SK-N-SH treated with all-trans-retinoic acid at 6 μM for 48 hours (cell line): ENCODE measurements at regions not wholly inside any gene's neighbourhood (a gene's known extent, or its start where the extent isn't known, plus 50 kb on each side); places are given as distances from the start of the nearest gene placed in this dataset.

Source experiments
- ATAC-seq: fragments of 200-7000 bp; cut with Tn5 transposase; 3 replicates; pipeline ENCODE4 v1.9.1; 2020; ENCODE audit warnings: mild to moderate bottlenecking, moderate library complexity
- ARNTL ChIP-seq: fragments of 450-650 bp; formaldehyde crosslinking; IDR thresholded peaks from 2 replicates; pipeline ENCODE4 v1.5.0; 2020; ENCODE audit warnings: low read depth, mild to moderate bottlenecking, moderate library complexity, borderline replicate concordance
- BACH2 ChIP-seq: fragments of 250-450 bp; sonication (Bioruptor Pico); IDR thresholded peaks from 2 replicates; pipeline ENCODE4 v1.9.0; 2021; ENCODE audit warnings: mild to moderate bottlenecking, borderline replicate concordance
- CSDC2 ChIP-seq: fragments of 250-450 bp; sonication (Bioruptor Pico); IDR thresholded peaks from 2 replicates; pipeline ENCODE4 v1.5.0; 2020; ENCODE audit warnings: mild to moderate bottlenecking, moderate library complexity
- ESRRG ChIP-seq: fragments of 250-450 bp; sonication (Bioruptor Pico); IDR thresholded peaks from 2 replicates; pipeline ENCODE4 v1.6.1; 2021; ENCODE audit warnings: mild to moderate bottlenecking
- ISL1 ChIP-seq: fragments of 250-450 bp; sonication (Bioruptor Pico); IDR thresholded peaks from 2 replicates; pipeline ENCODE4 v2.1.2; 2022; ENCODE audit warnings: mild to moderate bottlenecking, moderate library complexity
- OSR1 ChIP-seq: fragments of 250-450 bp; sonication (Bioruptor Pico); IDR thresholded peaks from 2 replicates; pipeline ENCODE4 v1.8.0; 2022; ENCODE audit warnings: moderate library complexity, mild to moderate bottlenecking, inconsistent platforms
- PPARA ChIP-seq: fragments of 250-450 bp; sonication (Bioruptor Pico); IDR thresholded peaks from 2 replicates; pipeline ENCODE4 v1.5.0; 2020; ENCODE audit warnings: mild to moderate bottlenecking, borderline replicate concordance
- RARB ChIP-seq: fragments of 250-450 bp; sonication (Bioruptor Pico); IDR thresholded peaks from 2 replicates; pipeline ENCODE4 v1.8.0; 2021; ENCODE audit warnings: mild to moderate bottlenecking, moderate library complexity
- TCF4 ChIP-seq: fragments of 250-450 bp; sonication (Bioruptor Pico); IDR thresholded peaks from 2 replicates; pipeline ENCODE4 v1.8.0; 2021; ENCODE audit warnings: mild to moderate bottlenecking, moderate library complexity, borderline replicate concordance
- TOX ChIP-seq: fragments of 250-450 bp; sonication (Bioruptor Pico); IDR thresholded peaks from 2 replicates; pipeline ENCODE4 v1.8.0; 2021; ENCODE audit warnings: mild to moderate bottlenecking, moderate library complexity, borderline replicate concordance
- ZC3H10 ChIP-seq: fragments of 250-450 bp; sonication (Bioruptor Pico); IDR thresholded peaks from 2 replicates; pipeline ENCODE4 v1.5.1; 2021; ENCODE audit warnings: mild to moderate bottlenecking, moderate library complexity
- ZFP3 ChIP-seq: fragments of 250-450 bp; sonication (Bioruptor Pico); IDR thresholded peaks from 2 replicates; pipeline ENCODE4 v1.5.0; 2020; ENCODE audit warnings: mild to moderate bottlenecking, moderate library complexity
- ZFP30 ChIP-seq: fragments of 450-650 bp; formaldehyde crosslinking; IDR thresholded peaks from 2 replicates; pipeline ENCODE4 v1.5.0; 2022; ENCODE audit warnings: mild to moderate bottlenecking, moderate library complexity
- ZNF565 ChIP-seq: fragments of 450-650 bp; formaldehyde crosslinking; conservative IDR thresholded peaks from 2 replicates; pipeline ENCODE4 v1.5.0; 2020; ENCODE audit warnings: low read depth, mild to moderate bottlenecking, moderate library complexity
- ZNF70 ChIP-seq: fragments of 450-650 bp; formaldehyde crosslinking; IDR thresholded peaks from 2 replicates; pipeline ENCODE4 v1.5.0; 2020; ENCODE audit warnings: mild to moderate bottlenecking, moderate library complexity
- ZNF8 ChIP-seq: fragments of 450-650 bp; formaldehyde crosslinking; IDR thresholded peaks from 2 replicates; pipeline ENCODE4 v1.5.0; 2020; ENCODE audit warnings: mild to moderate bottlenecking, moderate library complexity
- TF ChIP-seq, protein P1 (sequence below): fragments of 250-450 bp; sonication (Bioruptor Pico); IDR thresholded peaks from 2 replicates; pipeline ENCODE4 v1.5.1; 2020; ENCODE audit warnings: low read depth, mild to moderate bottlenecking, moderate library complexity
- TF ChIP-seq, protein P2 (sequence below): fragments of 250-450 bp; sonication (Bioruptor Pico); IDR thresholded peaks from 2 replicates; pipeline ENCODE4 v1.5.0; 2020; ENCODE audit warnings: mild to moderate bottlenecking, moderate library complexity
- TF ChIP-seq, protein P3 (sequence below): fragments of 250-450 bp; sonication (Bioruptor Pico); IDR thresholded peaks from 2 replicates; pipeline ENCODE4 v1.8.0; 2021; ENCODE audit warnings: low read depth, mild to moderate bottlenecking, moderate library complexity, borderline replicate concordance
- TF ChIP-seq, protein P4 (sequence below): fragments of 250-450 bp; sonication (Bioruptor Pico); IDR thresholded peaks from 2 replicates; pipeline ENCODE4 v1.5.1; 2021; ENCODE audit warnings: mild to moderate bottlenecking, moderate library complexity
- TF ChIP-seq, protein P5 (sequence below): fragments of 250-450 bp; sonication (Bioruptor Pico); IDR thresholded peaks from 2 replicates; pipeline ENCODE4 v1.8.0; 2020; ENCODE audit warnings: mild to moderate bottlenecking, moderate library complexity, borderline replicate concordance

DNA sequence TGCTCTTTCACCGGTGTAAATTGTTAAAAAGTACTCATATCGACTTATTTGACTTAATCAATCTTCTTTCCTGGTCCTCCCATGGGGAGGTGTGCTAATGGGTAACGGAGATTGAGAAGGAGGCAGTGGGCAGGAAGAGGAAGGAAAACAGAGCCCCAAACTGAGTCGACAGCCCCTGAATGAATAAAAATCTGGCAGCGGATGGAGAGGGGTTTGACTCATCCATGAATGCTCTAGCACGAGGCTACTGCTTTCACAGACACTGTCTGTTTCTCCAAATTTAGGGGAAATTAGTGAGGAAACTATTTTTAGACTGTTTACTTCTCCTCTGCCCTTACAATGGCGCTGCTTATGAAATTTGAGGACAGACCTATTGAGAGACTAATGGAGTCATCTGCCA, 142.2 kb upstream of the ATXN1 start (continued):
- TF ChIP-seq ZNF565 (CRISPR knock-in tag): no peak
- no peak for TF ChIP-seq ZC3H10 (CRISPR knock-in tag)
- no peak for TF ChIP-seq TOX (CRISPR knock-in tag)
- no peak for TF ChIP-seq ARNTL (CRISPR knock-in tag)

DNA sequence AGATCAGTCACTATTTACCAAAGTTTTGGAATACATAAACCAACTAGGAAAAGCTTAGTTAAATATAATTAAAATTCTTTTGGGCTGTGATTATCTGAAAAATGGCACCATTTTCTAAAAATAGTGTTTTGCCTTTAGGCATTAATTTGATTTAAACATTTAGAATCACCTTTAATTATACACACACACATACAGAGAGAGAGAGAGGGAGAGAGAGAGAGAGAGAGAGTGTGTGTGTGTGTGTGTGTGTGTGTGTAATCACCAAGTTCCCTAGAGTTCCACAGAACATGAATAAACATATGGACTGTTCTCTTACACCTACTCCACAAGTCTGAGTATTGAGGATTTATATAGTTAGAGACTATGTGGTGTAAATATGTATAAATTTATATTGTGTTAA, 141.2 kb upstream of the ATXN1 start:
- ATAC-seq: no peak

DNA sequence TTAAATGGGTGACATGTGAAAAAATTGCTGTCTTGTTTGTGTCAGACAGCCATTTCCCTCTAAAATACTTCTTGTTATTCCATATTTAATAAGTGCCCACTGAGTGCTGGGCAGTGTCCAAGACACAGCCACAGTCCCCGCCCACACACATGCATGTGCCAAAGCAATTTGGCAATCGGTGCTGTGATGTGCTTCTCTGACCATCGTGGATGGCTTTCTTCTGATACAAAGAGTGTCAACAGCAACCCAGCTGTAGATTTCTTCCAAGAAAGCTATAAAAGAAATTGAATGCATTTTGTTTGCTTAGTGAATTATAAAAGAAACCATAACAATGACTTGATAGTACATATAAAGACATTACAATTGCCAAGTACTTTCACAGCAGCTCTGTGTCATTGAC, 140.5 kb upstream of the ATXN1 start:
- ATAC-seq: peak; percentile 85
- TF ChIP-seq ZNF70 (CRISPR knock-in tag): no peak
- no peak for TF ChIP-seq BACH2
- no peak for TF ChIP-seq PPARA (CRISPR knock-in tag)
- TF ChIP-seq, protein P1, sequence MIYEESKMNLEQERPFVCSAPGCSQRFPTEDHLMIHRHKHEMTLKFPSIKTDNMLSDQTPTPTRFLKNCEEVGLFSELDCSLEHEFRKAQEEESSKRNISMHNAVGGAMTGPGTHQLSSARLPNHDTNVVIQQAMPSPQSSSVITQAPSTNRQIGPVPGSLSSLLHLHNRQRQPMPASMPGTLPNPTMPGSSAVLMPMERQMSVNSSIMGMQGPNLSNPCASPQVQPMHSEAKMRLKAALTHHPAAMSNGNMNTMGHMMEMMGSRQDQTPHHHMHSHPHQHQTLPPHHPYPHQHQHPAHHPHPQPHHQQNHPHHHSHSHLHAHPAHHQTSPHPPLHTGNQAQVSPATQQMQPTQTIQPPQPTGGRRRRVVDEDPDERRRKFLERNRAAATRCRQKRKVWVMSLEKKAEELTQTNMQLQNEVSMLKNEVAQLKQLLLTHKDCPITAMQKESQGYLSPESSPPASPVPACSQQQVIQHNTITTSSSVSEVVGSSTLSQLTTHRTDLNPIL (CRISPR knock-in tag): no peak
- TF ChIP-seq, protein P2, sequence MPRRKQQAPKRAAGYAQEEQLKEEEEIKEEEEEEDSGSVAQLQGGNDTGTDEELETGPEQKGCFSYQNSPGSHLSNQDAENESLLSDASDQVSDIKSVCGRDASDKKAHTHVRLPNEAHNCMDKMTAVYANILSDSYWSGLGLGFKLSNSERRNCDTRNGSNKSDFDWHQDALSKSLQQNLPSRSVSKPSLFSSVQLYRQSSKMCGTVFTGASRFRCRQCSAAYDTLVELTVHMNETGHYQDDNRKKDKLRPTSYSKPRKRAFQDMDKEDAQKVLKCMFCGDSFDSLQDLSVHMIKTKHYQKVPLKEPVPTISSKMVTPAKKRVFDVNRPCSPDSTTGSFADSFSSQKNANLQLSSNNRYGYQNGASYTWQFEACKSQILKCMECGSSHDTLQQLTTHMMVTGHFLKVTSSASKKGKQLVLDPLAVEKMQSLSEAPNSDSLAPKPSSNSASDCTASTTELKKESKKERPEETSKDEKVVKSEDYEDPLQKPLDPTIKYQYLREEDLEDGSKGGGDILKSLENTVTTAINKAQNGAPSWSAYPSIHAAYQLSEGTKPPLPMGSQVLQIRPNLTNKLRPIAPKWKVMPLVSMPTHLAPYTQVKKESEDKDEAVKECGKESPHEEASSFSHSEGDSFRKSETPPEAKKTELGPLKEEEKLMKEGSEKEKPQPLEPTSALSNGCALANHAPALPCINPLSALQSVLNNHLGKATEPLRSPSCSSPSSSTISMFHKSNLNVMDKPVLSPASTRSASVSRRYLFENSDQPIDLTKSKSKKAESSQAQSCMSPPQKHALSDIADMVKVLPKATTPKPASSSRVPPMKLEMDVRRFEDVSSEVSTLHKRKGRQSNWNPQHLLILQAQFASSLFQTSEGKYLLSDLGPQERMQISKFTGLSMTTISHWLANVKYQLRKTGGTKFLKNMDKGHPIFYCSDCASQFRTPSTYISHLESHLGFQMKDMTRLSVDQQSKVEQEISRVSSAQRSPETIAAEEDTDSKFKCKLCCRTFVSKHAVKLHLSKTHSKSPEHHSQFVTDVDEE: no peak
- no peak for TF ChIP-seq ZC3H10 (CRISPR knock-in tag)
- no peak for TF ChIP-seq TCF4 (CRISPR knock-in tag)
- TF ChIP-seq ZFP3: no peak
- TF ChIP-seq ESRRG (CRISPR knock-in tag): no peak
- TF ChIP-seq ARNTL (CRISPR knock-in tag): no peak
- no peak for TF ChIP-seq ISL1 (CRISPR knock-in tag)
- no peak for TF ChIP-seq ZNF565 (CRISPR knock-in tag)
- TF ChIP-seq TOX (CRISPR knock-in tag): no peak
- TF ChIP-seq ZFP30 (CRISPR knock-in tag): no peak
- TF ChIP-seq OSR1 (CRISPR knock-in tag): no peak
- TF ChIP-seq, protein P3, sequence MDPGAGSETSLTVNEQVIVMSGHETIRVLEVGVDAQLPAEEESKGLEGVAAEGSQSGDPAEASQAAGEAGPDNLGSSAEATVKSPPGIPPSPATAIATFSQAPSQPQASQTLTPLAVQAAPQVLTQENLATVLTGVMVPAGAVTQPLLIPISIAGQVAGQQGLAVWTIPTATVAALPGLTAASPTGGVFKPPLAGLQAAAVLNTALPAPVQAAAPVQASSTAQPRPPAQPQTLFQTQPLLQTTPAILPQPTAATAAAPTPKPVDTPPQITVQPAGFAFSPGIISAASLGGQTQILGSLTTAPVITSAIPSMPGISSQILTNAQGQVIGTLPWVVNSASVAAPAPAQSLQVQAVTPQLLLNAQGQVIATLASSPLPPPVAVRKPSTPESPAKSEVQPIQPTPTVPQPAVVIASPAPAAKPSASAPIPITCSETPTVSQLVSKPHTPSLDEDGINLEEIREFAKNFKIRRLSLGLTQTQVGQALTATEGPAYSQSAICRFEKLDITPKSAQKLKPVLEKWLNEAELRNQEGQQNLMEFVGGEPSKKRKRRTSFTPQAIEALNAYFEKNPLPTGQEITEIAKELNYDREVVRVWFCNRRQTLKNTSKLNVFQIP: no peak
- TF ChIP-seq, protein P4, sequence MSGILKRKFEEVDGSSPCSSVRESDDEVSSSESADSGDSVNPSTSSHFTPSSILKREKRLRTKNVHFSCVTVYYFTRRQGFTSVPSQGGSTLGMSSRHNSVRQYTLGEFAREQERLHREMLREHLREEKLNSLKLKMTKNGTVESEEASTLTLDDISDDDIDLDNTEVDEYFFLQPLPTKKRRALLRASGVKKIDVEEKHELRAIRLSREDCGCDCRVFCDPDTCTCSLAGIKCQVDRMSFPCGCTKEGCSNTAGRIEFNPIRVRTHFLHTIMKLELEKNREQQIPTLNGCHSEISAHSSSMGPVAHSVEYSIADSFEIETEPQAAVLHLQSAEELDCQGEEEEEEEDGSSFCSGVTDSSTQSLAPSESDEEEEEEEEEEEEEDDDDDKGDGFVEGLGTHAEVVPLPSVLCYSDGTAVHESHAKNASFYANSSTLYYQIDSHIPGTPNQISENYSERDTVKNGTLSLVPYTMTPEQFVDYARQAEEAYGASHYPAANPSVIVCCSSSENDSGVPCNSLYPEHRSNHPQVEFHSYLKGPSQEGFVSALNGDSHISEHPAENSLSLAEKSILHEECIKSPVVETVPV (CRISPR knock-in tag): no peak
- TF ChIP-seq, protein P5, sequence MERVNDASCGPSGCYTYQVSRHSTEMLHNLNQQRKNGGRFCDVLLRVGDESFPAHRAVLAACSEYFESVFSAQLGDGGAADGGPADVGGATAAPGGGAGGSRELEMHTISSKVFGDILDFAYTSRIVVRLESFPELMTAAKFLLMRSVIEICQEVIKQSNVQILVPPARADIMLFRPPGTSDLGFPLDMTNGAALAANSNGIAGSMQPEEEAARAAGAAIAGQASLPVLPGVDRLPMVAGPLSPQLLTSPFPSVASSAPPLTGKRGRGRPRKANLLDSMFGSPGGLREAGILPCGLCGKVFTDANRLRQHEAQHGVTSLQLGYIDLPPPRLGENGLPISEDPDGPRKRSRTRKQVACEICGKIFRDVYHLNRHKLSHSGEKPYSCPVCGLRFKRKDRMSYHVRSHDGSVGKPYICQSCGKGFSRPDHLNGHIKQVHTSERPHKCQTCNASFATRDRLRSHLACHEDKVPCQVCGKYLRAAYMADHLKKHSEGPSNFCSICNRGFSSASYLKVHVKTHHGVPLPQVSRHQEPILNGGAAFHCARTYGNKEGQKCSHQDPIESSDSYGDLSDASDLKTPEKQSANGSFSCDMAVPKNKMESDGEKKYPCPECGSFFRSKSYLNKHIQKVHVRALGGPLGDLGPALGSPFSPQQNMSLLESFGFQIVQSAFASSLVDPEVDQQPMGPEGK (CRISPR knock-in tag): no peak
- no peak for TF ChIP-seq ZNF8 (CRISPR knock-in tag)
- TF ChIP-seq CSDC2 (CRISPR knock-in tag): no peak

More for the DNA sequence above, 141.2 kb upstream of the ATXN1 start:
- TF ChIP-seq TCF4 (CRISPR knock-in tag) (no peak), ZNF565 (CRISPR knock-in tag) (no peak), CSDC2 (CRISPR knock-in tag) (no peak), RARB (no peak), OSR1 (CRISPR knock-in tag) (no peak)
- TF ChIP-seq, protein P5 (CRISPR knock-in tag): no peak
